Choroid plexus epithelial cell (primary cell): ENCODE measurements at regions not wholly inside any gene's neighbourhood (a gene's known extent, or its start where the extent isn't known, plus 50 kb on each side); places are given as distances from the start of the nearest gene placed in this dataset.

Experiments used
- DNase-seq: peaks from one replicate; pipeline ENCODE4 v3.0.0-alpha.2; 2010; ENCODE audit warnings: low read depth
- H3K4me3 ChIP-seq: 2 replicates; pipeline ENCODE4 v1.5.1; 2011; ENCODE audit warnings: low read depth, mild to moderate bottlenecking, control low read depth, low read length, moderate library complexity
- CTCF ChIP-seq: conservative IDR thresholded peaks from 2 replicates; pipeline ENCODE4 v1.5.1; 2011; ENCODE audit warnings: low read depth, mild to moderate bottlenecking, control low read depth, inconsistent platforms, low read length, moderate library complexity

GRCh38 chr5:174991847-174992246, 267.5 kb downstream of the MSX2 start:
- DNase-seq, result no peak
- no peak overlapping the region for H3K4me3 ChIP-seq
- TF ChIP-seq CTCF, result no peak

DNA sequence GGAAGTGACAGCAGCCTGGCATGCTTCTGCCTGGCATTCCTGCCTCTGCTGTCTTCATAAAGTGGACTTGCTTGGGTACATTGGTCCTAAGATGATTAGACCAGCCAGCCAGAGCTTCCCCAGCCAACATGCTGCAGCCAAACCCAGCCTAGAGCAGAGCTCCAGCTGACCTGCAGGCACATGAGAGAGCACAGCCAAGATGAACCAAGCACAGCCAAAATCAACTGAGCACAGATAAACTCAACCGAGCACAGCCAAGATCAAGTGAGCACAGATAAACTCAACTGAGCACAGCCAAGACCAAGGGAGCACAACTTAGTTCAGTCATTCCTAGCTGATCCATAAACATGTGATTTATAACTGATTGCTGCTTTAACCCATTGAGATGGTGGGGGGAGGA, 266.5 kb downstream of the MSX2 start:
- no peak overlapping the region for H3K4me3 ChIP-seq
- TF ChIP-seq CTCF, result no peak
- no peak for DNase-seq

GRCh38 chr5:174987443-174988012, 263.1 kb downstream of the MSX2 start:
- DNase-seq, result no peak
- H3K4me3 ChIP-seq, result no peak overlapping the region
- no peak for TF ChIP-seq CTCF

DNA sequence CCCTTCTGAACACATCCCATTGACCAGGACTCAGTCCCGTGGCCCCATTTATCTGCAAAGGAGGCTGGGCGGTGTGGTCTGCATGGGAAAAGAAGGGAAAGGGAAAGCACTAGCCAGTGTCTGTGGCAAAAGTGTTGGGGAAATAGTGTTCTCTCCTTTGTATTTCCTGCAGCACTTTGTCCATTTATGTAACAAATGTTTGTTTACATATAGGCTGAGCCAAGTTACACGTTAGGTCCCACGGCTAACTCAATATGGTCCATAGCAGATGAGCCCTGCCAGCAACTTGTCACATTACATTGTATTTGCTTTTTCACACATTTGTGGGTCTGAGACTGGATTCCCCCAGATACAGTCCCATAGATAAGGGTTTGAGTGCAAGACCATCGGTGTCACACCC, 260.5 kb downstream of the MSX2 start:
- no peak for TF ChIP-seq CTCF
- no peak overlapping the region for H3K4me3 ChIP-seq
- no peak for DNase-seq

- no peak for TF ChIP-seq CTCF
- DNase-seq, result no peak
- no peak overlapping the region for H3K4me3 ChIP-seq
Measured at GRCh38 chr5:174982485-174982884, 258.1 kb downstream of the MSX2 start.

DNA sequence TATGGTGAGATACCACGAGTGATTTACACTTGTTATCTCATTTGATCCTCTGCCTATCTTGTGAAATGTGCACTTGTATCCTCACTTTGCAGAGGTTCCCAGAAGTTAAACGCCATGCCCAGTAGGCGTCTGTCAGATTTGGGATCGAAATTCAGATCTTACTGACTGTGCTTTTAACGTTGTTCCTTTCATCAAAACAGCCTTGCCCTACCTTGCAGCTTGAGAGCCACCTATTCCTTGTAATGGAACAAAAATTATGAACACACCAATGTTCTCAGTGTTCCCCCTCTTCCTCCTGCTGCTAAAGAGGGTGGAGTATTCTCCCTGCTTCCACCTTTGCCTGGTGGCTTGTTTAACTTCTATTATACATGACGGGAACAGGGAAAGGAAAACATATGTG, 257.0 kb downstream of the MSX2 start:
- no peak overlapping the region for H3K4me3 ChIP-seq
- DNase-seq, result no peak
- TF ChIP-seq CTCF, result no peak

DNA sequence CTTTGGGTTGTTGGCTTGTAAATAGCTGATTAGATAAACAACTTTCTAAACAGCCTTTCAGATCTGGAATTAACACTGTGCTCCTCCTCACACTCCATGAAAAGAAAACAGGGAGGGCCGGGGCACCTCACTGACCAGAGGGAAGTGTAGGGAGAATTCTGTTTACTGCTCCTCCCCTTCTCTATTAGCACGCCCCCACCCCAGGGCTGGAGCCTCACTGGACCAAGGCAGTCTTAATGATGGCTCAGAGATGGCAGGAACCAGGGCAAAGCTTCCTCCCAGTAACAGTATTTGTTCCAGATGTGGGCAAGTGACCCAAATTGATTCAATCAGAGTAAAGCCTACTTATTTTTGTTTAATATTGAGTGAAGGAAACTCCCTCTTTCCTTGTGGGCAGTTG, 256.6 kb downstream of the MSX2 start:
- DNase-seq, result no peak
- TF ChIP-seq CTCF, result no peak
- no peak overlapping the region for H3K4me3 ChIP-seq
